ENCODE measurements at regions not wholly inside any gene's neighbourhood (a gene's known extent, or its start where the extent isn't known, plus 50 kb on each side); places are given as distances from the start of the nearest gene placed in this dataset.

DNA sequence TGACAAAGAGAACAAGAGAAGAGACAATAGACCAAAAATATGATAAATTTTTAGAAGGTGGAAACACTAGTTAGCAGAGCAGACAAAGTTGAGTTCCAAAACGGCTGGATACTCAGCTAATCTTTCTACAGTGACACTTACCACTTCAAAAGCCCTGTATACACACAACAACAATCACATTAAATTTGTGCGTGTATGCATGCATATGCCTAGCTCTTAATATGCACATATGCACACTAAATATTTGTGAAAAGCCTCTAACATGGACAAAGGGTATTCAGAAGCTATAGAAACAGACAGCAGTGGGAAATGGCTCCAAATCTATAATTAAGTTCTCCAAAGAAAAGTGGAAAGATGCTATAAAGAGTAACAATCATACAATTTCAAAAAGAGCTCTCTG is 476.4 kb downstream of the HTR7 start:
- TF ChIP-seq, protein P1, sequence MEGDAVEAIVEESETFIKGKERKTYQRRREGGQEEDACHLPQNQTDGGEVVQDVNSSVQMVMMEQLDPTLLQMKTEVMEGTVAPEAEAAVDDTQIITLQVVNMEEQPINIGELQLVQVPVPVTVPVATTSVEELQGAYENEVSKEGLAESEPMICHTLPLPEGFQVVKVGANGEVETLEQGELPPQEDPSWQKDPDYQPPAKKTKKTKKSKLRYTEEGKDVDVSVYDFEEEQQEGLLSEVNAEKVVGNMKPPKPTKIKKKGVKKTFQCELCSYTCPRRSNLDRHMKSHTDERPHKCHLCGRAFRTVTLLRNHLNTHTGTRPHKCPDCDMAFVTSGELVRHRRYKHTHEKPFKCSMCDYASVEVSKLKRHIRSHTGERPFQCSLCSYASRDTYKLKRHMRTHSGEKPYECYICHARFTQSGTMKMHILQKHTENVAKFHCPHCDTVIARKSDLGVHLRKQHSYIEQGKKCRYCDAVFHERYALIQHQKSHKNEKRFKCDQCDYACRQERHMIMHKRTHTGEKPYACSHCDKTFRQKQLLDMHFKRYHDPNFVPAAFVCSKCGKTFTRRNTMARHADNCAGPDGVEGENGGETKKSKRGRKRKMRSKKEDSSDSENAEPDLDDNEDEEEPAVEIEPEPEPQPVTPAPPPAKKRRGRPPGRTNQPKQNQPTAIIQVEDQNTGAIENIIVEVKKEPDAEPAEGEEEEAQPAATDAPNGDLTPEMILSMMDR (IDR thresholded peaks at IDR 0.05), result no peak
- TF ChIP-seq POLR2A (IDR thresholded peaks at IDR 0.05), result no peak
- TF ChIP-seq POLR2AphosphoS5 (IDR thresholded peaks at IDR 0.05; ENCODE audit: insufficient read depth in 1 of 2, low read depth in 1 of 2), result no peak

All from vagina (tissue), 2 donors.